Endodermal cell (in vitro differentiated cells): ENCODE measurements at regions not wholly inside any gene's neighbourhood (a gene's known extent, or its start where the extent isn't known, plus 50 kb on each side); places are given as distances from the start of the nearest gene placed in this dataset.
A peak's percentile ranks its signal among the peaks of the same experiment; 100 is the strongest.

Experiments
- DNase-seq: peaks from one replicate; pipeline ENCODE4 v3.0.0-alpha.2; 2017
- H3K27ac ChIP-seq: 2 replicates; pipeline ENCODE4 v1.5.1; 2013; ENCODE audit warnings: mild to moderate bottlenecking, low read depth, low read length, moderate library complexity
- H3K27me3 ChIP-seq: 2 replicates; pipeline ENCODE4 v1.6.1; 2013; ENCODE audit warnings: mild to moderate bottlenecking, low read length, moderate library complexity; ENCODE audit not compliant: insufficient read depth, control insufficient read depth, poor library complexity, severe bottlenecking
- H3K36me3 ChIP-seq: 2 replicates; pipeline ENCODE4 v1.7.0; 2013; ENCODE audit warnings: mild to moderate bottlenecking, low read length, moderate library complexity; ENCODE audit not compliant: control insufficient read depth, insufficient read depth
- H3K4me1 ChIP-seq: one replicate; pipeline ENCODE4 v1.7.0; 2013; ENCODE audit warnings: low read length; ENCODE audit not compliant: control insufficient read depth, insufficient read depth
- H3K4me3 ChIP-seq: 2 replicates; pipeline ENCODE4 v1.5.1; 2013; ENCODE audit warnings: mild to moderate bottlenecking, low read length, moderate library complexity
- H3K9ac ChIP-seq: 2 replicates; pipeline ENCODE4 v1.6.1; 2013; ENCODE audit warnings: mild to moderate bottlenecking, low read length, moderate library complexity; ENCODE audit not compliant: poor library complexity, severe bottlenecking; ENCODE audit errors: extremely low read depth
- H3K9me3 ChIP-seq: 2 replicates; pipeline ENCODE4 v1.6.1; 2013; ENCODE audit warnings: mild to moderate bottlenecking, low read length, moderate library complexity; ENCODE audit not compliant: control insufficient read depth
- H3K27ac Mint-ChIP-seq: 2 replicates; pipeline ENCODE4 v1.8.0; 2020; ENCODE audit warnings: mixed read lengths
- H3K27me3 Mint-ChIP-seq: 2 replicates; pipeline ENCODE4 v1.8.0; 2021; ENCODE audit warnings: mild to moderate bottlenecking, mixed read lengths; ENCODE audit not compliant: insufficient read depth
- H3K36me3 Mint-ChIP-seq: 2 replicates; pipeline ENCODE4 v1.8.0; 2020; ENCODE audit warnings: low read depth, mixed read lengths
- H3K4me1 Mint-ChIP-seq: 2 replicates; pipeline ENCODE4 v1.8.0; 2020; ENCODE audit warnings: mixed read lengths
- H3K4me3 Mint-ChIP-seq: 2 replicates; pipeline ENCODE4 v1.8.0; 2020; ENCODE audit warnings: mild to moderate bottlenecking, moderate library complexity, mixed read lengths
- H3K9me3 Mint-ChIP-seq: 2 replicates; pipeline ENCODE4 v1.8.0; 2020; ENCODE audit warnings: mild to moderate bottlenecking, mixed read lengths
- CTCF ChIP-seq: fragments of 200-600 bp; sonication (generic); conservative IDR thresholded peaks from 2 replicates; pipeline ENCODE4 v1.5.0; 2021; ENCODE audit warnings: antibody characterized with exemption, mild to moderate bottlenecking
- WGBS, 2 experiments: methylation state at CpG; one replicate each; pipeline versions ENCODE4 v1.1.5 to v1.1.7; 2013; ENCODE audit warnings: missing lambda C conversion rate in 2 of 2, mixed read lengths in 1 of 2; ENCODE audit not compliant: insufficient coverage in 1 of 2, insufficient read length in 1 of 2; 5-methylcytosine and 5-hydroxymethylcytosine counted together

DNA sequence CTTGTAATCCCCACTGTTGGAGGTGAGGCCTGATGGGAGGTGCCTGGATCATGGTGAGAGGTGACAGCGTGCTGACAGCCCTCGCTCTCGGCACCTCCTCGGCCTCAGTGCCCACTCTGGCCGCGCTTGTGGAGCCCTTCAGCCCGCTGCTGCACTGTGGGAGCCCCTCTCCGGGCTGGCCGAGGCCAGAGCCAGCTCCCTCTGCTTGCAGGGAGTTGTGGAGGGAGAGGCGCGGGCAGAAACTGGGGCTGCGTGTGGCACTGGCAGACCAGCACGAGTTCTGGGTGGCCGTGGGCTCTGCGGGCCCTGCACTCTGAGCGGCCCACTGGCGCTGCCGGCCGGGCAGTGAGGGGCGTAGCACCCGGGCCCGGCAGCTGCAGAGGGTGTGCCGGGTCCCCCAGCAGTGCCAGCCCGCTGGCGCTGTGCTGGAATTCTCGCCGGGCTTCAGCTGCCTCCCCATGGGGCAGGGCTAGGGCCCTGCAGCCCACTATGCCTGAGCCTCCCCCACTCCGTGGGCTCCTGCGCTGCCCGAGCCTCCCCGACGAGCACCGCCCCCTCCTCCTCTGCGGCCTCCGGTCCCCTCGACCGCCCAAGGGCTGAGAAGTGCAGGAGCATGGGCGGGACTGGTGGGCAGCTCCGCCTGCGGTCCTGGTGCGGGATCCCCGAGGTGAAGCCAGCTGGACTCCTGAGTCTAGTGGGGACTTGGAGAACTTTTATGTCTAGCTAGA lies 197.1 kb downstream of the SPP2 start:
- TF ChIP-seq CTCF, result no peak
- no peak overlapping the region for H3K27ac Mint-ChIP-seq
- WGBS, 2 experiments, result 95 to 96% methylated on average over 9 to 42 of the region's 42 CpGs
- DNase-seq, result no peak
- peaks cover 8% of the 10 kb centered on the region for H3K4me1 Mint-ChIP-seq
- Histone ChIP-seq H3K27me3 (no peaks in the 10 kb centered on the region), H3K4me1 (peaks cover 3% of the 10 kb centered on the region), H3K9ac (no peak overlapping the region), H3K36me3 (no peaks in the 10 kb centered on the region), H3K9me3 (peaks cover 5% of the 10 kb centered on the region), H3K4me3 (no peak overlapping the region), H3K27ac (no peak overlapping the region)
- peaks cover 21% of the 10 kb centered on the region for H3K9me3 Mint-ChIP-seq
- peaks cover 3% of the 10 kb centered on the region for H3K27me3 Mint-ChIP-seq
- H3K36me3 Mint-ChIP-seq, result no peaks in the 10 kb centered on the region
- H3K4me3 Mint-ChIP-seq, result no peak overlapping the region

DNA sequence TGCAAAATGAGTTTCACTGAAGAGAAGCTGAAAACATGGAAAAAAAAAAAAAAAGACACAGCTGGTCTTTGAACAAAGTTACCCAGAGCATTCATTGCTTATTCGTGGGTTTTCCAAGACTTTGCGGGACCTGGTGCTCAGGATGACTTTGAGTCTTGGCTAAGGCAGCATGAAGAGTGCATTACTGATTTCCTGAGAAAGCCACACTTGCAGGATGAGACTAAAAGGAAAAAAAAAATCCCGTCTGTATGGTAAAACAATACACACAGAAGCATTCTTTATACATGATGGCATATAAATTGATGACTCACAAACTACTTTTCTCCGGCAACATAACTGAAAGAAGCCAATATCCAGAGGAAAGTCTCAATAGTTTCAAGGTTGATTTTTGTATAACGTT lies 195.4 kb downstream of the SPP2 start:
- Mint-ChIP-seq H3K36me3 (no peaks in the 10 kb centered on the region), H3K4me1 (no peaks in the 10 kb centered on the region), H3K27me3 (peaks cover 2% of the 10 kb centered on the region), H3K9me3 (peaks cover 22% of the 10 kb centered on the region), H3K27ac (no peak overlapping the region), H3K4me3 (no peak overlapping the region)
- Histone ChIP-seq H3K9me3 (peaks cover 5% of the 10 kb centered on the region), H3K4me1 (no peaks in the 10 kb centered on the region), H3K27ac (peak overlapping the region; percentile 44), H3K4me3 (no peak overlapping the region), H3K9ac (no peak overlapping the region), H3K27me3 (no peaks in the 10 kb centered on the region), H3K36me3 (no peaks in the 10 kb centered on the region)
- 55 to 87% methylated on average over 2 to 4 of the region's 5 CpGs for WGBS, 2 experiments
- no peak for DNase-seq
- no peak for TF ChIP-seq CTCF

DNA sequence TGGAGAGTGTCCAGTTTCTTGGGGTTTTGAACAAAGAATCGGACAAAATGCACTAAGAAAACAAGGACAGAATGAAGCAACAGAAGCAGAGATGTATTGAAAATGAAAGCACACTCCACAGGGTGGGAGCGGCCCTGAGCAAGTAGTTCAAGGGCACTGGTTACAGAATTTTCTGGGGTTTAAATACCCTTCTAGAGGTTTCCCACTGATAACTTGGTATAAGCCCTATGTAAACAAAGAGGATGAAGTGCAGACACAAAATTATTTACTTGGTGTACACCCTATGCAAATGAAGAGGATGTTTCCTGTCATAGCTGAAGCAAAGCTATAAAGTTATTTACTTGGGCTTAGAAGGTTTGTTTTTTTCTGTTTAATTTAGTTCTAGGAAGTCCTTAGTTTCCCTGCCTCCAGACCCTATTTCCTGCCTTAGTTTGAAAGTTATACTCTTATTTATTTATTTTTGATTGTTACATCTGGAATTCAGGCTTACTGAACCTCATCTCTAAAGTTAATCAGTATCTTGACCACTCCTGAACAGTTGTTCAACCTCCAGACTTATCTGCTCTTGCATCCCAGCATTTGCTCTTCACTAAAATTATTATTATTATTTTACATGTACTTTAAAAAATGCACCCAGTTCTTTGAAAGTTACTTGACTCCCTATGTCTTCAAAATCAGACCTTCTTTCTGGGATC lies 193.5 kb downstream of the SPP2 start:
- H3K4me1 ChIP-seq, result no peaks in the 10 kb centered on the region
- no peak overlapping the region for H3K4me3 ChIP-seq
- no peaks in the 10 kb centered on the region for H3K4me1 Mint-ChIP-seq
- 86 to 94% methylated on average over 2 of the region's 2 CpGs for WGBS, 2 experiments
- no peaks in the 10 kb centered on the region for H3K27me3 ChIP-seq
- no peaks in the 10 kb centered on the region for H3K36me3 Mint-ChIP-seq
- no peak overlapping the region for H3K27ac Mint-ChIP-seq
- H3K27ac ChIP-seq, result no peak overlapping the region
- no peak for TF ChIP-seq CTCF
- H3K36me3 ChIP-seq, result no peaks in the 10 kb centered on the region
- H3K9me3 ChIP-seq, result peaks cover 15% of the 10 kb centered on the region
- H3K9me3 Mint-ChIP-seq, result peaks cover 29% of the 10 kb centered on the region
- H3K4me3 Mint-ChIP-seq, result no peak overlapping the region
- peaks cover 4% of the 10 kb centered on the region for H3K27me3 Mint-ChIP-seq
- DNase-seq, result no peak
- H3K9ac ChIP-seq, result no peak overlapping the region
